Smooth muscle cell (in vitro differentiated cells): ENCODE measurements at regions not wholly inside any gene's neighbourhood (a gene's known extent, or its start where the extent isn't known, plus 50 kb on each side); places are given as distances from the start of the nearest gene placed in this dataset.

Source experiments
- DNase-seq: peaks from one replicate; lab custom pipeline; 2025; ENCODE audit not compliant: unreplicated experiment; lab: John Stamatoyannopoulos, UW
- H2AFZ ChIP-seq: fragments of 200-600 bp; sonication (generic); 2 replicates; pipeline ENCODE4 v1.6.0; 2016; ENCODE audit warnings: antibody characterized with exemption, low read depth, mild to moderate bottlenecking
- H3F3A ChIP-seq: fragments of 200-600 bp; sonication (generic); 2 replicates; pipeline ENCODE4 v1.6.0; 2017; ENCODE audit warnings: antibody characterized with exemption, low read depth
- H3K27ac ChIP-seq: fragments of 200-600 bp; sonication (generic); 2 replicates; pipeline ENCODE4 v1.5.1; 2016; ENCODE audit warnings: low read depth, mild to moderate bottlenecking
- H3K27me3 ChIP-seq: fragments of 200-600 bp; sonication (generic); 2 replicates; pipeline ENCODE4 v1.6.1; 2016; ENCODE audit warnings: low read depth, mild to moderate bottlenecking
- H3K36me3 ChIP-seq: fragments of 200-600 bp; sonication (generic); 2 replicates; pipeline ENCODE4 v1.5.1; 2016; ENCODE audit warnings: low read depth
- H3K4me1 ChIP-seq: fragments of 200-600 bp; sonication (generic); 2 replicates; pipeline ENCODE4 v1.5.1; 2016; ENCODE audit warnings: low read depth
- H3K4me2 ChIP-seq: fragments of 200-600 bp; sonication (generic); 2 replicates; pipeline ENCODE4 v1.6.0; 2016; ENCODE audit warnings: mild to moderate bottlenecking
- H3K4me3 ChIP-seq: fragments of 200-600 bp; sonication (generic); 2 replicates; pipeline ENCODE4 v1.5.1; 2016; ENCODE audit warnings: mild to moderate bottlenecking
- H3K79me2 ChIP-seq: fragments of 200-600 bp; sonication (generic); 2 replicates; pipeline ENCODE4 v1.6.0; 2016; ENCODE audit warnings: low read depth, mild to moderate bottlenecking
- H3K9ac ChIP-seq: fragments of 200-600 bp; sonication (generic); 2 replicates; pipeline ENCODE4 v1.6.0; 2016; ENCODE audit warnings: low read depth
- H3K9me3 ChIP-seq: fragments of 200-600 bp; sonication (generic); replicated peaks from 2 replicates; pipeline ENCODE4 v1.5.1; 2016; ENCODE audit warnings: low read depth
- H4K20me1 ChIP-seq: fragments of 200-600 bp; sonication (generic); 2 replicates; pipeline ENCODE4 v1.6.0; 2016; ENCODE audit warnings: low read depth
- CTCF ChIP-seq: fragments of 200-600 bp; sonication (generic); IDR thresholded peaks from 2 replicates; pipeline ENCODE4 v1.5.1; 2017; ENCODE audit warnings: borderline replicate concordance, mild to moderate bottlenecking, antibody characterized with exemption; ENCODE audit not compliant: insufficient read depth, poor library complexity, severe bottlenecking
- WGBS: methylation state at CpG from one replicate; pipeline ENCODE4 v1.1.7; 2016; ENCODE audit warnings: low lambda C conversion rate; 5-methylcytosine and 5-hydroxymethylcytosine counted together

GRCh38 chrX:39017716-39018115 lies 216.5 kb downstream of the MID1IP1 start:
- Histone ChIP-seq H3K4me3 (no peak overlapping the region), H3K4me1 (peaks cover 6% of the 10 kb centered on the region), H3K9me3 (no peaks in the 10 kb centered on the region), H3F3A (no peaks in the 10 kb centered on the region), H3K79me2 (no peaks in the 10 kb centered on the region), H2AFZ (no peak overlapping the region), H3K27me3 (no peaks in the 10 kb centered on the region), H3K36me3 (no peaks in the 10 kb centered on the region), H4K20me1 (no peaks in the 10 kb centered on the region), H3K27ac (no peak overlapping the region), H3K9ac (no peak overlapping the region), H3K4me2 (no peak overlapping the region)
- 53% methylated on average over 6 of the region's 6 CpGs for whole genome bisulfite sequencing
- no peak for TF ChIP-seq CTCF
- DNase-seq = no peak

- TF ChIP-seq CTCF = no peak
- H3K4me1 ChIP-seq = no peaks in the 10 kb centered on the region
- WGBS = 85% methylated on average over 3 of the region's 3 CpGs
- H3K9ac ChIP-seq = no peak overlapping the region
- H3K36me3 ChIP-seq = no peaks in the 10 kb centered on the region
- H3F3A ChIP-seq = no peaks in the 10 kb centered on the region
- H4K20me1 ChIP-seq = no peaks in the 10 kb centered on the region
- H3K9me3 ChIP-seq = no peaks in the 10 kb centered on the region
- no peak for DNase-seq
- H3K27ac ChIP-seq = no peak overlapping the region
- H3K79me2 ChIP-seq = no peaks in the 10 kb centered on the region
- no peak overlapping the region for H3K4me3 ChIP-seq
- H2AFZ ChIP-seq = no peak overlapping the region
- no peak overlapping the region for H3K4me2 ChIP-seq
- H3K27me3 ChIP-seq = no peaks in the 10 kb centered on the region
These were observed 217.3 kb downstream of the MID1IP1 start for GRCh38 chrX:39018541-39018940.

GRCh38 chrX:39019056-39019455 lies 217.8 kb downstream of the MID1IP1 start:
- no peak overlapping the region for H3K4me2 ChIP-seq
- H3K9me3 ChIP-seq = no peaks in the 10 kb centered on the region

More at GRCh38 chrX:39019056-39019455, 217.8 kb downstream of the MID1IP1 start:
- H3F3A ChIP-seq = no peaks in the 10 kb centered on the region
- no peak overlapping the region for H3K27ac ChIP-seq
- no peaks in the 10 kb centered on the region for H3K79me2 ChIP-seq
- TF ChIP-seq CTCF = no peak
- H3K4me1 ChIP-seq = no peaks in the 10 kb centered on the region
- no peak for DNase-seq
- no peaks in the 10 kb centered on the region for H3K27me3 ChIP-seq
- no peak overlapping the region for H3K9ac ChIP-seq
- H3K4me3 ChIP-seq = no peak overlapping the region
- no peak overlapping the region for H2AFZ ChIP-seq
- H4K20me1 ChIP-seq = no peaks in the 10 kb centered on the region
- no peaks in the 10 kb centered on the region for H3K36me3 ChIP-seq
- WGBS = 86% methylated on average over 10 of the region's 10 CpGs
